Liver (tissue), 8 donors: ENCODE measurements at regions not wholly inside any gene's neighbourhood (a gene's known extent, or its start where the extent isn't known, plus 50 kb on each side); places are given as distances from the start of the nearest gene placed in this dataset.

Source experiments
- DNase-seq: peaks from one replicate; pipeline ENCODE4 v3.0.0-alpha.2; 2017; ENCODE audit warnings: low spot score
- H3K27ac ChIP-seq, 2 donors: one replicate each; pipeline ENCODE4 v1.7.0; 2013; ENCODE audit warnings: inconsistent platforms in 2 of 2, low read length in 2 of 2, control low read depth in 1 of 2, low read depth in 1 of 2, mild to moderate bottlenecking in 1 of 2
- H3K27me3 ChIP-seq, 4 donors: one replicate each; pipeline versions ENCODE4 v1.6.1 to v1.7.0; 2013; ENCODE audit warnings: low read length in 3 of 4, inconsistent platforms in 1 of 4, mild to moderate bottlenecking in 1 of 4, moderate library complexity in 1 of 4; ENCODE audit not compliant: control insufficient read depth in 4 of 4, insufficient read depth in 4 of 4
- H3K36me3 ChIP-seq, 4 donors: one replicate each; pipeline versions ENCODE4 v1.6.1 to v1.7.0; 2013; ENCODE audit warnings: low read length in 3 of 4, mild to moderate bottlenecking in 3 of 4, low read depth in 1 of 4, moderate library complexity in 1 of 4; ENCODE audit not compliant: control insufficient read depth in 4 of 4, insufficient read depth in 3 of 4
- H3K4me1 ChIP-seq, 4 donors: one replicate each; pipeline versions ENCODE4 v1.6.1 to v1.7.0; 2013; ENCODE audit warnings: low read length in 3 of 4, mild to moderate bottlenecking in 3 of 4, moderate library complexity in 1 of 4; ENCODE audit not compliant: control insufficient read depth in 4 of 4, insufficient read depth in 4 of 4
- H3K4me3 ChIP-seq, 3 donors: one replicate each; pipeline versions ENCODE4 v1.6.1 to v1.7.0; 2013; ENCODE audit warnings: low read length in 3 of 3, control low read depth in 1 of 3, low read depth in 1 of 3, mild to moderate bottlenecking in 1 of 3
- H3K9ac ChIP-seq, 2 donors: one replicate each; pipeline ENCODE4 v1.7.0; 2013; ENCODE audit warnings: low read length in 2 of 2, mild to moderate bottlenecking in 2 of 2, moderate library complexity in 2 of 2, control low read depth in 1 of 2, low read depth in 1 of 2
- H3K9me3 ChIP-seq, 4 donors: one replicate each; pipeline versions ENCODE4 v1.6.1 to v1.7.0; 2013; ENCODE audit warnings: low read length in 3 of 4; ENCODE audit not compliant: control insufficient read depth in 4 of 4
- ATF3 ChIP-seq: IDR thresholded peaks from 2 replicates; pipeline ENCODE4 v1.6.1; 2016; ENCODE audit warnings: antibody characterized with exemption
- CTCF ChIP-seq: fragments of 150-350 bp; IDR thresholded peaks from 2 replicates; pipeline ENCODE4 v1.5.1; 2017; ENCODE audit warnings: improper control_type of control experiment, low read depth, low read length; ENCODE audit not compliant: missing input control
- EGR1 ChIP-seq, 2 donors: IDR thresholded peaks; 2 replicates each; pipeline ENCODE4 v1.6.1; 2016 to 2018; ENCODE audit warnings: antibody characterized with exemption in 2 of 2, low read depth in 2 of 2
- FOXA1 ChIP-seq: IDR thresholded peaks from 2 replicates; pipeline ENCODE4 v1.6.1; 2016; ENCODE audit warnings: antibody characterized with exemption
- FOXA2 ChIP-seq: IDR thresholded peaks from 2 replicates; pipeline ENCODE4 v1.6.1; 2016; ENCODE audit warnings: antibody characterized with exemption
- GABPA ChIP-seq, 2 donors: IDR thresholded peaks in 1 of 2; conservative IDR thresholded peaks in 1 of 2; 2 replicates each; pipeline ENCODE4 v1.6.1; 2016; ENCODE audit warnings: antibody characterized with exemption in 2 of 2, mild to moderate bottlenecking in 1 of 2, moderate library complexity in 1 of 2
- HNF4A ChIP-seq, 2 donors: conservative IDR thresholded peaks; 2 replicates each; pipeline ENCODE4 v1.6.1; 2016; ENCODE audit warnings: antibody characterized with exemption in 2 of 2, mild to moderate bottlenecking in 2 of 2
- HNF4G ChIP-seq: IDR thresholded peaks from 2 replicates; pipeline ENCODE4 v1.6.1; 2016; ENCODE audit warnings: antibody characterized with exemption
- JUND ChIP-seq, 2 donors: IDR thresholded peaks; 2 replicates each; pipeline ENCODE4 v1.6.1; 2016; ENCODE audit warnings: antibody characterized with exemption in 2 of 2
- MAX ChIP-seq: IDR thresholded peaks from 2 replicates; pipeline ENCODE4 v1.6.1; 2016; ENCODE audit warnings: antibody characterized with exemption
- NR2F2 ChIP-seq: IDR thresholded peaks from 2 replicates; pipeline ENCODE4 v1.6.1; 2016; ENCODE audit warnings: antibody characterized with exemption
- RAD21 ChIP-seq, 2 donors: IDR thresholded peaks; 2 replicates each; pipeline ENCODE4 v1.6.1; 2016; ENCODE audit warnings: antibody characterized with exemption in 2 of 2, mild to moderate bottlenecking in 2 of 2
- REST ChIP-seq: IDR thresholded peaks from 2 replicates; pipeline ENCODE4 v1.6.1; 2016; ENCODE audit warnings: antibody characterized with exemption, mild to moderate bottlenecking
- RXRA ChIP-seq, 2 donors: IDR thresholded peaks; 2 replicates each; pipeline ENCODE4 v1.6.1; 2017 to 2018; ENCODE audit warnings: antibody characterized with exemption in 2 of 2, mild to moderate bottlenecking in 1 of 2
- SP1 ChIP-seq: IDR thresholded peaks from 2 replicates; pipeline ENCODE4 v1.6.1; 2018; ENCODE audit warnings: antibody characterized with exemption, mild to moderate bottlenecking
- TAF1 ChIP-seq: conservative IDR thresholded peaks from 2 replicates; pipeline ENCODE4 v1.6.1; 2016; ENCODE audit warnings: antibody characterized with exemption, mild to moderate bottlenecking
- YY1 ChIP-seq: IDR thresholded peaks from 2 replicates; pipeline ENCODE4 v1.6.1; 2016; ENCODE audit warnings: antibody characterized with exemption, mild to moderate bottlenecking
- ZBTB33 ChIP-seq: IDR thresholded peaks from 2 replicates; pipeline ENCODE4 v1.6.1; 2016; ENCODE audit warnings: antibody characterized with exemption
- WGBS: extraction: QIAGEN DNeasy Blood & Tissue Kit; methylation state at CpG from one replicate; pipeline ENCODE4 v1.1.7; 2013; 5-methylcytosine and 5-hydroxymethylcytosine counted together
- donor health status: healthy.
- donor health status: healthy.
- donor health status: healthy.
- donor health status: healthy.
- donor health status: healthy.

- Histone ChIP-seq H3K27me3 (peaks cover 0 to 2% (median 0%) of the 10 kb centered on the region in 4 donors), H3K4me3 (no peak overlapping the region), H3K9ac (no peak overlapping the region), H3K9me3 (no peaks in the 10 kb centered on the region), H3K4me1 (no peaks in the 10 kb centered on the region), H3K36me3 (no peaks in the 10 kb centered on the region), H3K27ac (no peak overlapping the region)
- WGBS = 85% methylated on average over 2 of the region's 2 CpGs
- no peak for DNase-seq
- TF ChIP-seq RXRA (IDR thresholded peaks at IDR 0.05) = no peak
- no peak for TF ChIP-seq ATF3
- TF ChIP-seq HNF4A (conservative IDR thresholded peaks at IDR 0.05) = no peak
- TF ChIP-seq REST = no peak
- TF ChIP-seq CTCF = no peak
- no peak for TF ChIP-seq NR2F2
- TF ChIP-seq GABPA (IDR thresholded peaks at IDR 0.05 in 1 of 2, conservative IDR thresholded peaks at IDR 0.05 in 1 of 2) = no peak
- TF ChIP-seq FOXA1 = no peak
- TF ChIP-seq SP1 = no peak
- TF ChIP-seq YY1 = no peak
- TF ChIP-seq HNF4G = no peak
- no peak for TF ChIP-seq ZBTB33
- TF ChIP-seq JUND (IDR thresholded peaks at IDR 0.05) = no peak
- no peak for TF ChIP-seq FOXA2
- no peak for TF ChIP-seq RAD21 (IDR thresholded peaks at IDR 0.05)
- no peak for TF ChIP-seq TAF1
- TF ChIP-seq EGR1 (IDR thresholded peaks at IDR 0.05; ENCODE audit: low read depth in 2 of 2) = no peak
- no peak for TF ChIP-seq MAX
These were observed 529.6 kb downstream of the ZNF674 start for GRCh38 chrX:46015653-46016052.
